ENCODE measurements at regions not wholly inside any gene's neighbourhood (a gene's known extent, or its start where the extent isn't known, plus 50 kb on each side); places are given as distances from the start of the nearest gene placed in this dataset.

- Histone ChIP-seq H3K27ac (no peak overlapping the region), H3K4me3 (no peak overlapping the region), H3K27me3 (no peaks in the 10 kb centered on the region), H3K9me3 (no peaks in the 10 kb centered on the region), H3K4me1 (peaks cover 0 to 5% (median 0%) of the 10 kb centered on the region in 3 donors), H3K36me3 (no peaks in the 10 kb centered on the region)
- DNase-seq = no peak
- TF ChIP-seq, protein P1, sequence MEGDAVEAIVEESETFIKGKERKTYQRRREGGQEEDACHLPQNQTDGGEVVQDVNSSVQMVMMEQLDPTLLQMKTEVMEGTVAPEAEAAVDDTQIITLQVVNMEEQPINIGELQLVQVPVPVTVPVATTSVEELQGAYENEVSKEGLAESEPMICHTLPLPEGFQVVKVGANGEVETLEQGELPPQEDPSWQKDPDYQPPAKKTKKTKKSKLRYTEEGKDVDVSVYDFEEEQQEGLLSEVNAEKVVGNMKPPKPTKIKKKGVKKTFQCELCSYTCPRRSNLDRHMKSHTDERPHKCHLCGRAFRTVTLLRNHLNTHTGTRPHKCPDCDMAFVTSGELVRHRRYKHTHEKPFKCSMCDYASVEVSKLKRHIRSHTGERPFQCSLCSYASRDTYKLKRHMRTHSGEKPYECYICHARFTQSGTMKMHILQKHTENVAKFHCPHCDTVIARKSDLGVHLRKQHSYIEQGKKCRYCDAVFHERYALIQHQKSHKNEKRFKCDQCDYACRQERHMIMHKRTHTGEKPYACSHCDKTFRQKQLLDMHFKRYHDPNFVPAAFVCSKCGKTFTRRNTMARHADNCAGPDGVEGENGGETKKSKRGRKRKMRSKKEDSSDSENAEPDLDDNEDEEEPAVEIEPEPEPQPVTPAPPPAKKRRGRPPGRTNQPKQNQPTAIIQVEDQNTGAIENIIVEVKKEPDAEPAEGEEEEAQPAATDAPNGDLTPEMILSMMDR (IDR thresholded peaks at IDR 0.05) = no peak
- no peak for TF ChIP-seq POLR2A (IDR thresholded peaks at IDR 0.05)
- intact Hi-C loops (cut with DNase I) = no loop called here
- WGBS, 2 donors = 100% methylated on average over 2 of the region's 2 CpGs
Observed at GRCh38 chr3:159898147-159898546, 90.5 kb upstream of the IL12A start.

- no peak overlapping the region for H3K4me3 ChIP-seq
- DNase-seq = no peak
- TF ChIP-seq, protein P1 (IDR thresholded peaks at IDR 0.05) = no peak
- TF ChIP-seq POLR2A (IDR thresholded peaks at IDR 0.05) = no peak
- intact Hi-C loops (cut with DNase I) = no loop called here
- H3K27me3 ChIP-seq = no peaks in the 10 kb centered on the region
- H3K4me1 ChIP-seq = peaks cover 0 to 5% (median 0%) of the 10 kb centered on the region in 3 donors
- 80 to 100% methylated on average over 1 of the region's 1 CpG for WGBS, 2 donors
- H3K9me3 ChIP-seq = no peaks in the 10 kb centered on the region
- H3K27ac ChIP-seq = no peak overlapping the region
- no peaks in the 10 kb centered on the region for H3K36me3 ChIP-seq
Observed at GRCh38 chr3:159899166-159899565, 89.5 kb upstream of the IL12A start.

DNA sequence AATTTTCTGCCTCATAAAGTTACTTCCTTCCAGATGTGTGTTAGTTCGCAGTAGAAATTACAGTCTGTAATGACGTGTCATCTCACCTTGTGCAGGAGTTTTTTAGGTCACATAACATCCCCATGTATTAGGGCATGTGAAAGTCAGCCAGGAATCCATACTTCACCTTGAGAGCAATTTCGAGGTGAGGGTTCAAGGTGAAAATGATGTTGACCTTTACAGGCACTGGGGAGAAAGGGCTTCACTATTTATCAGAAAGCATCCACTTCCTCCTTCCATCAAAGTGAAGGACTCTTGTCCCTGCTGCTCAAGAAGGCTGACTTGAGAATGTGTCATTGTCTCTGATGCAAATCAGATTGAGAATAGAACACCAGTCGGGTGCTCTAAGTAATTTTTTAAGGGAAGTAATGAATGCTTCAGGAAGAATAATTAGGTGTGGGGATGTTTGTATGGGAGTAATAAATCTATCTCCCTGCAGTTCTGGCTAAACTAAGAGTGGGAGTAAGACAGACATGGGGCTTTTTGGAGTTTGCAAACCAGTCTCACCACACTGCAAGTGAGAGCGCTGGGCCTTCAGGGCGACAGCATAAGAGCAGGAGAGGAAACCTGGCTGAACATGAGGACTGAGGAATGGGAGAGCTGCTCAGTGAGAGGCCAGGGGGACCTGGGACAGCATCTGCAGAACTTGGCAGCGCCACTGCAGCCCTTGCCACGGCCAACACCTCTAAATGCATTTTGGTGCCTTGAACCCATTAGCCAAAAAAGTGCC is 85.9 kb upstream of the IL12A start:
- H3K9me3 ChIP-seq = no peaks in the 10 kb centered on the region
- no peaks in the 10 kb centered on the region for H3K27me3 ChIP-seq
- TF ChIP-seq, protein P1 (IDR thresholded peaks at IDR 0.05) = no peak
- TF ChIP-seq POLR2A (IDR thresholded peaks at IDR 0.05) = no peak
- intact Hi-C loops (cut with DNase I) = no loop called here
- H3K27ac ChIP-seq = no peak overlapping the region
- no peaks in the 10 kb centered on the region for H3K4me1 ChIP-seq
- no peak overlapping the region for H3K4me3 ChIP-seq
- H3K36me3 ChIP-seq = no peaks in the 10 kb centered on the region
- DNase-seq = no peak
- 60 to 69% methylated on average over 6 to 8 of the region's 8 CpGs for WGBS, 2 donors

- Histone ChIP-seq H3K4me3 (no peak overlapping the region), H3K4me1 (no peaks in the 10 kb centered on the region), H3K27ac (no peak overlapping the region), H3K27me3 (no peaks in the 10 kb centered on the region), H3K36me3 (no peaks in the 10 kb centered on the region), H3K9me3 (no peaks in the 10 kb centered on the region)
- intact Hi-C loops (cut with DNase I) = no loop called here
- DNase-seq = no peak
- TF ChIP-seq POLR2A (IDR thresholded peaks at IDR 0.05) = no peak
- TF ChIP-seq, protein P1 (IDR thresholded peaks at IDR 0.05) = no peak
- WGBS, 2 donors = 58 to 63% methylated on average over 2 of the region's 2 CpGs
Observed at GRCh38 chr3:159904455-159904854, 84.2 kb upstream of the IL12A start.

- TF ChIP-seq, protein P1 (IDR thresholded peaks at IDR 0.05) = no peak
- TF ChIP-seq POLR2A (IDR thresholded peaks at IDR 0.05) = no peak
- no peak overlapping the region for H3K27ac ChIP-seq
- intact Hi-C loops (cut with DNase I) = no loop called here
- no peaks in the 10 kb centered on the region for H3K36me3 ChIP-seq
- no peaks in the 10 kb centered on the region for H3K9me3 ChIP-seq
- no peaks in the 10 kb centered on the region for H3K27me3 ChIP-seq
- WGBS, 2 donors = 78 to 88% methylated on average over 2 of the region's 2 CpGs
- H3K4me3 ChIP-seq = no peak overlapping the region
- H3K4me1 ChIP-seq = no peaks in the 10 kb centered on the region
- DNase-seq = no peak
Observed at GRCh38 chr3:159904911-159905310, 83.7 kb upstream of the IL12A start.
